IMR-90 (cell line): ENCODE measurements at regions not wholly inside any gene's neighbourhood (a gene's known extent, or its start where the extent isn't known, plus 50 kb on each side); places are given as distances from the start of the nearest gene placed in this dataset.

ENCODE experiments used
- BHLHE40 ChIP-seq: fragments of 150-350 bp; IDR thresholded peaks from 2 replicates; pipeline ENCODE4 v1.6.1; 2016; ENCODE audit warnings: mild to moderate bottlenecking, low read depth, low read length
- CEBPB ChIP-seq: IDR thresholded peaks from 2 replicates; pipeline ENCODE4 v1.6.1; 2012; ENCODE audit warnings: low read depth, low read length, improper control_type of control experiment
- CHD1 ChIP-seq: IDR thresholded peaks from 2 replicates; pipeline ENCODE4 v1.6.1; 2012; ENCODE audit warnings: low read depth, low read length, improper control_type of control experiment
- FOS ChIP-seq: fragments of 150-350 bp; IDR thresholded peaks from 2 replicates; pipeline ENCODE4 v1.6.1; 2016; ENCODE audit warnings: low read depth, low read length
- MXI1 ChIP-seq: IDR thresholded peaks from 2 replicates; pipeline ENCODE4 v1.6.1; 2012; ENCODE audit warnings: low read depth, mild to moderate bottlenecking, low read length, moderate library complexity, borderline replicate concordance
- POLR2A ChIP-seq: IDR thresholded peaks from 2 replicates; pipeline ENCODE4 v1.6.1; 2012; ENCODE audit warnings: mild to moderate bottlenecking, low read depth, low read length
- TF ChIP-seq, protein P1 (sequence below): conservative IDR thresholded peaks from 2 replicates; pipeline ENCODE4 v1.5.1; 2012; ENCODE audit warnings: mild to moderate bottlenecking, low read depth, low read length, improper control_type of control experiment

DNA sequence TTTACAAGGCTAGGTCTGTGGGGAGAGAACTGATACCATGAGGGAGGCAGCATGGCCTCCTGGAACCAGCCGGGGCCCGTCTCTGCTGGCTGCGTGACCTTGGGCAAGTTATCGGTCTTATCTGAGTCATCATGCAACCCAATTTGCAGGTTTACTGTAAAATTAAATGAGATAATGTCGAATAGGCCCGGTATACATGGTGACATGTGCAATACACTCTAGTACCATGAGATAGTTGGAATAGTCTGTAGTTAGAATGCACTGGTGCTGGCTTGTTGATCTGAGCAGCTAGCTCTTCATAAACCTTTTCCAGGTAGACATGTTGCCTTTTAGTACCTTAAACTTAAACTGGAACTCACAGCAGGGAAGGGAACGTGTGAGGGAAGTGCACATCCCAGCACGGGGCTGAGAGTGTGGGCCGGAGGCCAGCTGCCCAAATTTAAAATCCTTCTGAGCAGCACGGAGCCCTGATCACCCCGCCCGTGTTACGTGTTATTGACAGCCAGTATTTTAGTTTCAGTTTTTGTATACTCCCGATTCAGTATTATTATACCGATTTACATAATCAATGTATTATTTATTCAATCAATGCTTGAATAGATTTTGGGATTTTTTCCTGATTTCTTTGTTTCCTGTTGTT lies 72.4 kb upstream of the HS6ST1 start:
- TF ChIP-seq POLR2A (no peak), FOS (no peak), CHD1 (no peak), CEBPB (no peak), BHLHE40 (no peak), MXI1 (no peak)
- TF ChIP-seq, protein P1, sequence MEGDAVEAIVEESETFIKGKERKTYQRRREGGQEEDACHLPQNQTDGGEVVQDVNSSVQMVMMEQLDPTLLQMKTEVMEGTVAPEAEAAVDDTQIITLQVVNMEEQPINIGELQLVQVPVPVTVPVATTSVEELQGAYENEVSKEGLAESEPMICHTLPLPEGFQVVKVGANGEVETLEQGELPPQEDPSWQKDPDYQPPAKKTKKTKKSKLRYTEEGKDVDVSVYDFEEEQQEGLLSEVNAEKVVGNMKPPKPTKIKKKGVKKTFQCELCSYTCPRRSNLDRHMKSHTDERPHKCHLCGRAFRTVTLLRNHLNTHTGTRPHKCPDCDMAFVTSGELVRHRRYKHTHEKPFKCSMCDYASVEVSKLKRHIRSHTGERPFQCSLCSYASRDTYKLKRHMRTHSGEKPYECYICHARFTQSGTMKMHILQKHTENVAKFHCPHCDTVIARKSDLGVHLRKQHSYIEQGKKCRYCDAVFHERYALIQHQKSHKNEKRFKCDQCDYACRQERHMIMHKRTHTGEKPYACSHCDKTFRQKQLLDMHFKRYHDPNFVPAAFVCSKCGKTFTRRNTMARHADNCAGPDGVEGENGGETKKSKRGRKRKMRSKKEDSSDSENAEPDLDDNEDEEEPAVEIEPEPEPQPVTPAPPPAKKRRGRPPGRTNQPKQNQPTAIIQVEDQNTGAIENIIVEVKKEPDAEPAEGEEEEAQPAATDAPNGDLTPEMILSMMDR, result no peak
